ENCODE measurements at regions not wholly inside any gene's neighbourhood (a gene's known extent, or its start where the extent isn't known, plus 50 kb on each side); places are given as distances from the start of the nearest gene placed in this dataset.

- TF ChIP-seq TAF1 (IDR thresholded peaks at IDR 0.05; ENCODE audit: low read depth) (no peak), EGR1 (IDR thresholded peaks at IDR 0.05) (no peak), ZBTB7A (IDR thresholded peaks at IDR 0.05; ENCODE audit: low read depth) (no peak), TEAD4 (IDR thresholded peaks at IDR 0.05) (peak; percentile 49; the same call in 1 of the 2 replicates), FOXM1 (IDR thresholded peaks at IDR 0.05; ENCODE audit: borderline replicate concordance, low read depth) (peak; percentile 89), TCF12 (IDR thresholded peaks at IDR 0.05; ENCODE audit: low read depth) (peak; percentile 97), EP300 (IDR thresholded peaks at IDR 0.05; ENCODE audit: borderline replicate concordance) (peak; percentile 92), NFIC (IDR thresholded peaks at IDR 0.05) (peak; percentile 76)
- TF ChIP-seq, protein P1, sequence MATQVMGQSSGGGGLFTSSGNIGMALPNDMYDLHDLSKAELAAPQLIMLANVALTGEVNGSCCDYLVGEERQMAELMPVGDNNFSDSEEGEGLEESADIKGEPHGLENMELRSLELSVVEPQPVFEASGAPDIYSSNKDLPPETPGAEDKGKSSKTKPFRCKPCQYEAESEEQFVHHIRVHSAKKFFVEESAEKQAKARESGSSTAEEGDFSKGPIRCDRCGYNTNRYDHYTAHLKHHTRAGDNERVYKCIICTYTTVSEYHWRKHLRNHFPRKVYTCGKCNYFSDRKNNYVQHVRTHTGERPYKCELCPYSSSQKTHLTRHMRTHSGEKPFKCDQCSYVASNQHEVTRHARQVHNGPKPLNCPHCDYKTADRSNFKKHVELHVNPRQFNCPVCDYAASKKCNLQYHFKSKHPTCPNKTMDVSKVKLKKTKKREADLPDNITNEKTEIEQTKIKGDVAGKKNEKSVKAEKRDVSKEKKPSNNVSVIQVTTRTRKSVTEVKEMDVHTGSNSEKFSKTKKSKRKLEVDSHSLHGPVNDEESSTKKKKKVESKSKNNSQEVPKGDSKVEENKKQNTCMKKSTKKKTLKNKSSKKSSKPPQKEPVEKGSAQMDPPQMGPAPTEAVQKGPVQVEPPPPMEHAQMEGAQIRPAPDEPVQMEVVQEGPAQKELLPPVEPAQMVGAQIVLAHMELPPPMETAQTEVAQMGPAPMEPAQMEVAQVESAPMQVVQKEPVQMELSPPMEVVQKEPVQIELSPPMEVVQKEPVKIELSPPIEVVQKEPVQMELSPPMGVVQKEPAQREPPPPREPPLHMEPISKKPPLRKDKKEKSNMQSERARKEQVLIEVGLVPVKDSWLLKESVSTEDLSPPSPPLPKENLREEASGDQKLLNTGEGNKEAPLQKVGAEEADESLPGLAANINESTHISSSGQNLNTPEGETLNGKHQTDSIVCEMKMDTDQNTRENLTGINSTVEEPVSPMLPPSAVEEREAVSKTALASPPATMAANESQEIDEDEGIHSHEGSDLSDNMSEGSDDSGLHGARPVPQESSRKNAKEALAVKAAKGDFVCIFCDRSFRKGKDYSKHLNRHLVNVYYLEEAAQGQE (IDR thresholded peaks at IDR 0.05; ENCODE audit: low read depth) = no peak
Measured at GRCh38 chr19:27865927-27866777, 1346.8 kb downstream of the UQCRFS1 start.

DNA sequence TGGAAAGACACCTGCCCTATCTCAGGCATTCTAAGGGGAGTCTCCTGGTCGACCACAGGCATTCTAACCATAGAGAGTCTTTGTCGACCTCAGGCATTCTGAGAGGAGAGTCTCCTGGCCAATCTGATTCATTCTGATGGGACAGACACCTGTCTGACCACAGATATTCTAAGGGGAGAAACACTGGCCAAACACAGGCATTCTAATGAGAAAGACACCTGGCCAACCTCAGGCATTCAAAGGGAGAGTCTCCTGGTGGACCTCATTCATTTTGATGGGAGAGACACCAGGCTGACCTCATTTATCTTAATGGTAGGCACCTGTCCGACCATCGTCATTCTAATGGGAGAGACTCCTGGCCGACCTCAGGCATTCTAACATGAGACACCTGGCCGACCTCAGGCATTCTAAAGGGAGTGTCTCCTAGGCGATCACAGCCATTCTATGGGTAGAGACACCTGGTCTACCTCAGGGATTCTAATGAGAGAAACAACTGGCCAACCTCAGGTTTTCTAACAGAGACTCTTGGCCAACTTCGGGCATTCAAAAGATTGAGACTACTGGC, 1351.5 kb downstream of the UQCRFS1 start:
- TF ChIP-seq TCF12 (IDR thresholded peaks at IDR 0.05; ENCODE audit: low read depth) = peak; percentile 35
- no peak for TF ChIP-seq NFIC (IDR thresholded peaks at IDR 0.05)

- no peak for TF ChIP-seq RAD21 (IDR thresholded peaks at IDR 0.05; ENCODE audit: low read depth)
- TF ChIP-seq CREB1 (IDR thresholded peaks at IDR 0.05; ENCODE audit: low read depth) = no peak
- TF ChIP-seq CEBPB (IDR thresholded peaks at IDR 0.05) = no peak
- TF ChIP-seq USF1 (IDR thresholded peaks at IDR 0.05) = no peak
- TF ChIP-seq ZBTB7A (IDR thresholded peaks at IDR 0.05; ENCODE audit: low read depth) = no peak
- TF ChIP-seq, protein P1 (IDR thresholded peaks at IDR 0.05; ENCODE audit: low read depth) = no peak
- peak; percentile 93 for TF ChIP-seq EP300 (IDR thresholded peaks at IDR 0.05; ENCODE audit: borderline replicate concordance)
- peak; percentile 88 for TF ChIP-seq FOXM1 (IDR thresholded peaks at IDR 0.05; ENCODE audit: borderline replicate concordance, low read depth)
- no peak for TF ChIP-seq TAF1 (IDR thresholded peaks at IDR 0.05; ENCODE audit: low read depth)
- TF ChIP-seq MAX (IDR thresholded peaks at IDR 0.05) = no peak
- no peak for TF ChIP-seq EGR1 (IDR thresholded peaks at IDR 0.05)
- peak; percentile 74 for TF ChIP-seq NFIC (IDR thresholded peaks at IDR 0.05)
- TF ChIP-seq YY1 (IDR thresholded peaks at IDR 0.05; ENCODE audit: low read depth) = no peak
- TF ChIP-seq TCF12 (IDR thresholded peaks at IDR 0.05; ENCODE audit: low read depth) = peak; percentile 94
- TF ChIP-seq TEAD4 (IDR thresholded peaks at IDR 0.05) = peak; percentile 75
Measured at GRCh38 chr19:27860309-27860934, 1352.5 kb downstream of the UQCRFS1 start.

DNA sequence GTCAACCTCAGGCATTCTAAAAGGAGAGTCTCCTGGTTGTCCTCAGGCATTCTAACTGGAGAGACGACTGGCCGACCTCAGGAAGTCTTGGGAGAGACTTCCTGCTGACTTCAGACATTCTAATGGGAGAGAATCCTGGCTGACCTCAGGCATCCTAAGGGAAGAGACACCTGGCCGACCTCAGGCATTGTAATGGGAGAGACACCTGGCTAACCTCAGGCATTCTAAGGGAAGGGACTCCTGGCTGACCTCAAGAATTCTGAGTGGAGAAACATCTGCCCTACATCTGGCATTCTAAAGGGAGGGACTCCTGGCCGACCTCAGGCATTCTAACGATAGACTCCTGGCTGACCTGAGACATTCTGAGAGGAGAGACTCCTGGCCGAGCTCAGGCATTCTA, 1353.3 kb downstream of the UQCRFS1 start:
- TF ChIP-seq RAD21 (IDR thresholded peaks at IDR 0.05; ENCODE audit: low read depth) (no peak), MAX (IDR thresholded peaks at IDR 0.05) (no peak), CREB1 (IDR thresholded peaks at IDR 0.05; ENCODE audit: low read depth) (no peak), EP300 (IDR thresholded peaks at IDR 0.05; ENCODE audit: borderline replicate concordance) (0 out of 2 replicates have a peak, but pooled peaks have one; percentile 51), ZBTB7A (IDR thresholded peaks at IDR 0.05; ENCODE audit: low read depth) (no peak), FOXM1 (IDR thresholded peaks at IDR 0.05; ENCODE audit: borderline replicate concordance, low read depth) (no peak; the same call in 1 of the 2 replicates), TAF1 (IDR thresholded peaks at IDR 0.05; ENCODE audit: low read depth) (no peak), YY1 (IDR thresholded peaks at IDR 0.05; ENCODE audit: low read depth) (no peak), EGR1 (IDR thresholded peaks at IDR 0.05) (no peak), USF1 (IDR thresholded peaks at IDR 0.05) (no peak), CEBPB (IDR thresholded peaks at IDR 0.05) (no peak), TCF12 (IDR thresholded peaks at IDR 0.05; ENCODE audit: low read depth) (no peak; the same call in 1 of the 2 replicates), NFIC (IDR thresholded peaks at IDR 0.05) (peak; percentile 61; the same call in 1 of the 2 replicates), TEAD4 (IDR thresholded peaks at IDR 0.05) (peak; percentile 57; the same call in 1 of the 2 replicates)
- TF ChIP-seq, protein P1 (IDR thresholded peaks at IDR 0.05; ENCODE audit: low read depth) = no peak

Measured in Ishikawa (cell line).